ENCODE measurements at regions not wholly inside any gene's neighbourhood (a gene's known extent, or its start where the extent isn't known, plus 50 kb on each side); places are given as distances from the start of the nearest gene placed in this dataset.

DNA sequence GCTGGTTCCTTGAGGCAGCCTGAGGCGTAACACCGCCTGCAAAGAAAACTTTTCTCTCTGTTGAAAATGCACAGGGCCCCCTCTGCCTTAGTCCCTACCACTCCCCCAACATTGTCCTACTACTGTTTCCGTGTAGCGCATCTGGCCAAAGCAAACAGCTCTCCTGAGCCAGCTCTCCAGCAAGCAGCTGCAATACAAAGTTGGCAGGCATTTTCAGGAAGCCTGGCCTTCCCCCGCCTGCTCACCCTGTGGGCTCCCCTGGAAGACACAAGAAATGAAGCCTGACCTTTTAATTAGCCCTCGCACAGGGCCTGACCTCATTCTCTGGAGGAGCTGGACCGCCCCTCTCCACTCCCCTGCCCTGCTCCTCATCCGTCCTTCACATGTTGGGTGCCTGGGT lies 66.7 kb downstream of the SOX9 start:
- Histone ChIP-seq H3K27me3 (ENCODE audit: control insufficient read depth in 2 of 2, insufficient read depth in 2 of 2, low read length in 2 of 2) (no peaks in the 10 kb centered on the region), H3K9ac (ENCODE audit: insufficient read depth, low read length, poor library complexity, severe bottlenecking) (no peak overlapping the region), H3K27ac (ENCODE audit: low read depth in 1 of 2, low read length in 2 of 2) (no peak overlapping the region), H3K4me2 (replicated peaks; ENCODE audit: extremely low read depth, low read length, poor library complexity, severe bottlenecking) (no peak overlapping the region), H3K4me1 (ENCODE audit: control insufficient read depth in 1 of 2, insufficient read depth in 2 of 2, low read length in 2 of 2) (no peaks in the 10 kb centered on the region), H3K9me3 (replicated peaks in 1 of 2; ENCODE audit: control insufficient read depth in 1 of 2, insufficient read depth in 1 of 2, low read length in 2 of 2) (peaks cover 20 to 21% of the 10 kb centered on the region in 2 donors), H3K79me2 (ENCODE audit: insufficient read depth, low read length) (no peaks in the 10 kb centered on the region), H2AFZ (ENCODE audit: insufficient read depth, low read depth, low read length, poor library complexity, severe bottlenecking) (no peak overlapping the region), H4K20me1 (ENCODE audit: insufficient read depth, low read length) (no peaks in the 10 kb centered on the region), H3K36me3 (replicated peaks in 1 of 2; ENCODE audit: control insufficient read depth in 1 of 2, insufficient read depth in 2 of 2, low read length in 2 of 2) (no peaks in the 10 kb centered on the region), H3K4me3 (replicated peaks in 1 of 3; ENCODE audit: low read depth in 2 of 3, low read length in 3 of 3) (no peak overlapping the region)
- Mint-ChIP-seq H3K4me1 (no peaks in the 10 kb centered on the region), H3K4me3 (no peak overlapping the region), H3K27ac (no peak overlapping the region), H3K27me3 (ENCODE audit: low read depth in 3 of 3) (peaks cover 0 to 3% (median 0%) of the 10 kb centered on the region in 3 donors), H3K9me3 (peaks cover 0 to 19% (median 10%) of the 10 kb centered on the region in 7 donors), H3K36me3 (no peaks in the 10 kb centered on the region)
- WGBS (ENCODE audit: insufficient coverage), result 69% methylated on average over 6 of the region's 8 CpGs
- TF ChIP-seq, protein P1, sequence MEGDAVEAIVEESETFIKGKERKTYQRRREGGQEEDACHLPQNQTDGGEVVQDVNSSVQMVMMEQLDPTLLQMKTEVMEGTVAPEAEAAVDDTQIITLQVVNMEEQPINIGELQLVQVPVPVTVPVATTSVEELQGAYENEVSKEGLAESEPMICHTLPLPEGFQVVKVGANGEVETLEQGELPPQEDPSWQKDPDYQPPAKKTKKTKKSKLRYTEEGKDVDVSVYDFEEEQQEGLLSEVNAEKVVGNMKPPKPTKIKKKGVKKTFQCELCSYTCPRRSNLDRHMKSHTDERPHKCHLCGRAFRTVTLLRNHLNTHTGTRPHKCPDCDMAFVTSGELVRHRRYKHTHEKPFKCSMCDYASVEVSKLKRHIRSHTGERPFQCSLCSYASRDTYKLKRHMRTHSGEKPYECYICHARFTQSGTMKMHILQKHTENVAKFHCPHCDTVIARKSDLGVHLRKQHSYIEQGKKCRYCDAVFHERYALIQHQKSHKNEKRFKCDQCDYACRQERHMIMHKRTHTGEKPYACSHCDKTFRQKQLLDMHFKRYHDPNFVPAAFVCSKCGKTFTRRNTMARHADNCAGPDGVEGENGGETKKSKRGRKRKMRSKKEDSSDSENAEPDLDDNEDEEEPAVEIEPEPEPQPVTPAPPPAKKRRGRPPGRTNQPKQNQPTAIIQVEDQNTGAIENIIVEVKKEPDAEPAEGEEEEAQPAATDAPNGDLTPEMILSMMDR (IDR thresholded peaks at IDR 0.05), result no peak
- DNase-seq, result no peak
- intact Hi-C loops (cut with micrococcal nuclease), result no loop called here

GRCh38 chr17:72188801-72189200 lies 68.0 kb downstream of the SOX9 start:
- Histone ChIP-seq H3K36me3 (replicated peaks in 1 of 2; ENCODE audit: control insufficient read depth in 1 of 2, insufficient read depth in 2 of 2, low read length in 2 of 2) (no peaks in the 10 kb centered on the region), H2AFZ (ENCODE audit: insufficient read depth, low read depth, low read length, poor library complexity, severe bottlenecking) (no peak overlapping the region), H3K4me2 (replicated peaks; ENCODE audit: extremely low read depth, low read length, poor library complexity, severe bottlenecking) (no peak overlapping the region), H3K79me2 (ENCODE audit: insufficient read depth, low read length) (no peaks in the 10 kb centered on the region), H4K20me1 (ENCODE audit: insufficient read depth, low read length) (no peaks in the 10 kb centered on the region), H3K27ac (ENCODE audit: low read depth in 1 of 2, low read length in 2 of 2) (no peak overlapping the region), H3K4me3 (replicated peaks in 1 of 3; ENCODE audit: low read depth in 2 of 3, low read length in 3 of 3) (no peak overlapping the region), H3K9ac (ENCODE audit: insufficient read depth, low read length, poor library complexity, severe bottlenecking) (no peak overlapping the region), H3K27me3 (ENCODE audit: control insufficient read depth in 2 of 2, insufficient read depth in 2 of 2, low read length in 2 of 2) (no peaks in the 10 kb centered on the region), H3K9me3 (replicated peaks in 1 of 2; ENCODE audit: control insufficient read depth in 1 of 2, insufficient read depth in 1 of 2, low read length in 2 of 2) (peaks cover 15 to 24% of the 10 kb centered on the region in 2 donors), H3K4me1 (ENCODE audit: control insufficient read depth in 1 of 2, insufficient read depth in 2 of 2, low read length in 2 of 2) (no peaks in the 10 kb centered on the region)
- Mint-ChIP-seq H3K4me3 (no peak overlapping the region), H3K27me3 (ENCODE audit: low read depth in 3 of 3) (peaks cover 0 to 2% (median 0%) of the 10 kb centered on the region in 3 donors), H3K9me3 (peaks cover 3 to 20% (median 10%) of the 10 kb centered on the region in 7 donors), H3K36me3 (no peaks in the 10 kb centered on the region), H3K27ac (no peak overlapping the region), H3K4me1 (no peaks in the 10 kb centered on the region)
- TF ChIP-seq, protein P1 (IDR thresholded peaks at IDR 0.05), result no peak
- intact Hi-C loops (cut with micrococcal nuclease), result no loop called here
- DNase-seq, result no peak
- WGBS (ENCODE audit: insufficient coverage), result 85% methylated on average over 2 of the region's 2 CpGs
